Right lobe of liver (tissue), 6 donors: ENCODE measurements at regions not wholly inside any gene's neighbourhood (a gene's known extent, or its start where the extent isn't known, plus 50 kb on each side); places are given as distances from the start of the nearest gene placed in this dataset.
A peak's percentile ranks its signal among the peaks of the same experiment; 100 is the strongest.

Experiments used
- ATAC-seq, 4 donors: fragments of 200-7000 bp; cut with Tn5 transposase; one replicate each; pipeline ENCODE4 v1.9.1; 2020; ENCODE audit warnings: mild to moderate bottlenecking in 4 of 4, moderate library complexity in 4 of 4
- DNase-seq, 3 donors: peaks; one replicate each; pipeline ENCODE4 v3.0.0-alpha.2; 2020
- H3K27ac ChIP-seq, 3 donors: fragments of 200-600 bp; one replicate each; pipeline ENCODE4 v1.8.0; 2022
- H3K27me3 ChIP-seq, 2 donors: fragments of 200-600 bp; one replicate each; pipeline ENCODE4 v1.8.0; 2022
- H3K36me3 ChIP-seq, 4 donors: fragments of 200-600 bp; sonication (generic) in 1 of 4; one replicate each; pipeline versions ENCODE4 v1.5.1 to v1.8.0; 2017 to 2022; ENCODE audit warnings: control low read depth in 1 of 4
- H3K4me1 ChIP-seq, 4 donors: fragments of 200-600 bp; sonication (generic) in 1 of 4; one replicate each; pipeline versions ENCODE4 v1.5.1 to v1.8.0; 2017 to 2022; ENCODE audit warnings: control low read depth in 1 of 4
- H3K4me3 ChIP-seq, 3 donors: fragments of 200-600 bp; one replicate each; pipeline ENCODE4 v1.8.0; 2022
- H3K9me3 ChIP-seq, 4 donors: fragments of 200-600 bp; sonication (generic) in 1 of 4; one replicate each; pipeline versions ENCODE4 v1.5.1 to v1.8.0; 2017 to 2022; ENCODE audit warnings: control low read depth in 1 of 4
- CTCF ChIP-seq, 4 donors: fragments of 200-600 bp in 3 of 4; fragments of 450-650 bp in 1 of 4; IDR thresholded peaks; one replicate each; pipeline versions ENCODE4 v1.5.1 to v1.8.0; 2016 to 2022; ENCODE audit warnings: antibody characterized with exemption in 4 of 4, mild to moderate bottlenecking in 2 of 4
- POLR2A ChIP-seq: fragments of 450-650 bp; IDR thresholded peaks from one replicate; pipeline ENCODE4 v1.6.1; 2017; ENCODE audit warnings: antibody characterized with exemption, mild to moderate bottlenecking
- WGBS: methylation state at CpG from one replicate; pipeline ENCODE4 v1.1.6; 2018; ENCODE audit warnings: low coverage, low lambda C conversion rate; ENCODE audit not compliant: insufficient coverage; ENCODE audit errors: missing lambda C conversion rate; 5-methylcytosine and 5-hydroxymethylcytosine counted together
- intact Hi-C, 2 donors: fragments of 100-400 bp; cut with DNase I; formaldehyde crosslinking; loops; one replicate each; pipeline versions ENCODE4 v1.11.2 to v1.14.1; 2022
- donor health status: DM: no; HTN: yes; CAD: no.
- donor health status: DM: no; HTN: no; CAD: no.
- donor health status: DM: no; HTN: no; CAD: no.
- donor health status: DM: no; HTN: yes; CAD: no.
- donor health status: DM: no; HTN: yes; CAD: no.

GRCh38 chr13:47168066-47168465 is 271.2 kb upstream of the HTR2A start:
- DNase-seq = no peak
- TF ChIP-seq POLR2A (no peak), CTCF (IDR thresholded peaks at IDR 0.05) (no peak)
- Histone ChIP-seq H3K27me3 (no peaks in the 10 kb centered on the region), H3K9me3 (no peaks in the 10 kb centered on the region), H3K27ac (no peak overlapping the region), H3K4me1 (no peaks in the 10 kb centered on the region), H3K4me3 (no peak overlapping the region), H3K36me3 (no peaks in the 10 kb centered on the region)
- WGBS = 46% methylated on average over 6 of the region's 6 CpGs
- no peak for ATAC-seq
- intact Hi-C loops = no loop called here

- Histone ChIP-seq H3K4me1 (no peaks in the 10 kb centered on the region), H3K27me3 (no peaks in the 10 kb centered on the region), H3K9me3 (no peaks in the 10 kb centered on the region), H3K27ac (no peak overlapping the region), H3K36me3 (no peaks in the 10 kb centered on the region), H3K4me3 (no peak overlapping the region)
- DNase-seq (no peak), ATAC-seq (no peak)
- WGBS = 57% methylated on average over 4 of the region's 4 CpGs
- TF ChIP-seq POLR2A (no peak), CTCF (IDR thresholded peaks at IDR 0.05) (no peak)
- intact Hi-C loops = no loop called here
Observed at GRCh38 chr13:47166336-47166735, 269.5 kb upstream of the HTR2A start.

- H3K27ac ChIP-seq = no peak overlapping the region
- intact Hi-C loops = no loop called here
- no peaks in the 10 kb centered on the region for H3K4me1 ChIP-seq
- no peaks in the 10 kb centered on the region for H3K9me3 ChIP-seq
- DNase-seq (no peak), ATAC-seq (peak in 1 of 4 donors; percentile 18)
- TF ChIP-seq POLR2A = no peak
- TF ChIP-seq CTCF (IDR thresholded peaks at IDR 0.05) = no peak
- WGBS = 74% methylated on average over 3 of the region's 11 CpGs
- no peaks in the 10 kb centered on the region for H3K27me3 ChIP-seq
- no peaks in the 10 kb centered on the region for H3K36me3 ChIP-seq
- H3K4me3 ChIP-seq = no peak overlapping the region
Observed at GRCh38 chr13:47159853-47160550, 263.1 kb upstream of the HTR2A start.

GRCh38 chr13:47158593-47158992 is 261.7 kb upstream of the HTR2A start:
- no peak overlapping the region for H3K4me3 ChIP-seq
- H3K36me3 ChIP-seq = no peaks in the 10 kb centered on the region
- intact Hi-C loops = no loop called here
- no peak for DNase-seq
- ATAC-seq = no peak
- no peaks in the 10 kb centered on the region for H3K9me3 ChIP-seq
- no peak for TF ChIP-seq CTCF (IDR thresholded peaks at IDR 0.05)
- TF ChIP-seq POLR2A = no peak
- WGBS = 77% methylated on average over 2 of the region's 2 CpGs
- no peaks in the 10 kb centered on the region for H3K27me3 ChIP-seq
- no peaks in the 10 kb centered on the region for H3K4me1 ChIP-seq
- H3K27ac ChIP-seq = no peak overlapping the region
